ENCODE measurements at regions not wholly inside any gene's neighbourhood (a gene's known extent, or its start where the extent isn't known, plus 50 kb on each side); places are given as distances from the start of the nearest gene placed in this dataset.

- Histone ChIP-seq H3F3A (ENCODE audit: insufficient read depth, low read length, poor library complexity, severe bottlenecking) (no peaks in the 10 kb centered on the region), H3K27ac (ENCODE audit: low read length) (no peak overlapping the region), H3K9ac (ENCODE audit: low read length) (no peak overlapping the region), H3K9me2 (ENCODE audit: insufficient read depth, low read length) (no peaks in the 10 kb centered on the region), H2AFZ (ENCODE audit: low read depth, low read length) (no peak overlapping the region), H3K9me3 (ENCODE audit: low read length) (no peaks in the 10 kb centered on the region), H3K36me3 (ENCODE audit: insufficient read depth, low read length) (no peaks in the 10 kb centered on the region), H3K79me2 (replicated peaks; ENCODE audit: insufficient read depth, low read length) (no peaks in the 10 kb centered on the region), H4K20me1 (ENCODE audit: insufficient read depth) (no peaks in the 10 kb centered on the region), H3K4me3 (ENCODE audit: low read length) (no peak overlapping the region), H3K4me2 (ENCODE audit: low read length) (no peak overlapping the region), H3K27me3 (ENCODE audit: insufficient read depth, low read depth, low read length) (no peaks in the 10 kb centered on the region)
- TF ChIP-seq MXI1 (conservative IDR thresholded peaks at IDR 0.05; ENCODE audit: poor library complexity, severe bottlenecking) = no peak
- TF ChIP-seq TAF1 (IDR thresholded peaks at IDR 0.05; ENCODE audit: low read depth) = no peak
- TF ChIP-seq SMC3 (conservative IDR thresholded peaks at IDR 0.05; ENCODE audit: poor library complexity) = no peak
- no peak for TF ChIP-seq CTCF (IDR thresholded peaks at IDR 0.05; ENCODE audit: poor library complexity, severe bottlenecking)
- TF ChIP-seq EZH2 (IDR thresholded peaks at IDR 0.05; ENCODE audit: borderline replicate concordance, insufficient read depth, low read length, poor library complexity, severe bottlenecking) = no peak
- no peak for TF ChIP-seq POLR2AphosphoS5 (IDR thresholded peaks at IDR 0.05)
- no peak for TF ChIP-seq EP300 (conservative IDR thresholded peaks at IDR 0.05; ENCODE audit: poor library complexity, severe bottlenecking)
- no peak for TF ChIP-seq RAD21 (conservative IDR thresholded peaks at IDR 0.05)
- no peak for TF ChIP-seq REST (IDR thresholded peaks at IDR 0.05; ENCODE audit: borderline replicate concordance)
Observed at GRCh38 chr2:139814458-139814857, 1034.3 kb upstream of the NXPH2 start.

- Histone ChIP-seq H2AFZ (ENCODE audit: low read depth, low read length) (no peak overlapping the region), H3K27me3 (ENCODE audit: insufficient read depth, low read depth, low read length) (no peaks in the 10 kb centered on the region), H3K4me3 (ENCODE audit: low read length) (no peak overlapping the region), H3K9ac (ENCODE audit: low read length) (no peak overlapping the region), H4K20me1 (ENCODE audit: insufficient read depth) (no peaks in the 10 kb centered on the region), H3K9me3 (ENCODE audit: low read length) (no peaks in the 10 kb centered on the region), H3K9me2 (ENCODE audit: insufficient read depth, low read length) (no peaks in the 10 kb centered on the region), H3K36me3 (ENCODE audit: insufficient read depth, low read length) (no peaks in the 10 kb centered on the region), H3K79me2 (replicated peaks; ENCODE audit: insufficient read depth, low read length) (no peaks in the 10 kb centered on the region), H3K4me2 (ENCODE audit: low read length) (no peak overlapping the region), H3K27ac (ENCODE audit: low read length) (no peak overlapping the region), H3F3A (ENCODE audit: insufficient read depth, low read length, poor library complexity, severe bottlenecking) (no peaks in the 10 kb centered on the region)
- TF ChIP-seq EP300 (conservative IDR thresholded peaks at IDR 0.05; ENCODE audit: poor library complexity, severe bottlenecking) (no peak), SMC3 (conservative IDR thresholded peaks at IDR 0.05; ENCODE audit: poor library complexity) (no peak), TAF1 (IDR thresholded peaks at IDR 0.05; ENCODE audit: low read depth) (no peak), EZH2 (IDR thresholded peaks at IDR 0.05; ENCODE audit: borderline replicate concordance, insufficient read depth, low read length, poor library complexity, severe bottlenecking) (no peak), CTCF (IDR thresholded peaks at IDR 0.05; ENCODE audit: poor library complexity, severe bottlenecking) (no peak), REST (IDR thresholded peaks at IDR 0.05; ENCODE audit: borderline replicate concordance) (no peak), MXI1 (conservative IDR thresholded peaks at IDR 0.05; ENCODE audit: poor library complexity, severe bottlenecking) (no peak), RAD21 (conservative IDR thresholded peaks at IDR 0.05) (no peak), POLR2AphosphoS5 (IDR thresholded peaks at IDR 0.05) (no peak)
Observed at GRCh38 chr2:139813340-139813739, 1033.2 kb upstream of the NXPH2 start.
